NCI-H748 treated with DMSO at 0.1 percent for 48 hours (cell line): ENCODE measurements at regions not wholly inside any gene's neighbourhood (a gene's known extent, or its start where the extent isn't known, plus 50 kb on each side); places are given as distances from the start of the nearest gene placed in this dataset.
"Not testable (repeated sequence)": the region's sequence is repeated elsewhere in the genome, so short reads cannot be mapped to it uniquely, and the experiment has no call there.

Source experiments
- DNase-seq: peaks from one replicate; lab custom pipeline; 2025; lab: John Stamatoyannopoulos, UW

DNA sequence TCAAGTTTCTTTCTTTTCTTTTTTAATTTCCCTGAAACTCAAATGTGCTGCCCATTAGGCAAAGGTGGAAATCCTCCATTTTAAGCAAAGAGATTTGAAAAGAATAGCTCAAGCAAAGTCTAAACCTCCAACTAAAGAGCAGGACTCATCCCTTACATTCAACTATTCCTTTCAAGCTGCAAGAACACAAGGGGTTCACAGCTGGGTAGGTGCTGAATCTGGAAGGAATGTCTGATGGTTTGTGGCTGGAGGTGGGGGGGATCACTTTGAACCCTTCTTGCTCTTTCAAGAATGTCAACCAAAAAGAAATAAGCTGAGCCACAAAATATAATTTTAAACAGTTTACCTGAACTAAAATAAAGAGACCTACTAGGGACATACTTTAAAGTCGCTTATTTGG lies 375.7 kb upstream of the CDH10 start:
- no peak for DNase-seq

- no peak for DNase-seq
These were observed 364.3 kb upstream of the CDH10 start for GRCh38 chr5:25009063-25009462.

DNA sequence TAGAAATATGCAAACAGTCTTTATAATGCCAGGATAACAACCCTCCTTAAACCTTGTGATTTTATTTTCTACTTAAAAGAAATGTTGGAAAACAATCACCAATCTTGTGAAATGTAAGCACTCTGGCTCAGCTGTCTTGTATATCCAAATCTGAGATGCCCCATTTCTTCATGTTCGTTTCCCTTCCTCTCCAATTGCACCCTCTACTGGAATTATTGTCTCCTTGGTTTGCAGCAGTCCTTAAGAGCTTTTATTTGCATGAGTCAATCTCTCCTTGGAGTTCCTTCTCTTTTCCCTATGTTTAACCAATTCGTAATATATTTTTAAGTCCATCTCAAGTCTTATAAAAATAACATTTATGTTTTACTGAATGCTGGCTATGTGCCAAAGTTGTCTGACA lies 362.0 kb upstream of the CDH10 start:
- peak; percentile 52 for DNase-seq

DNA sequence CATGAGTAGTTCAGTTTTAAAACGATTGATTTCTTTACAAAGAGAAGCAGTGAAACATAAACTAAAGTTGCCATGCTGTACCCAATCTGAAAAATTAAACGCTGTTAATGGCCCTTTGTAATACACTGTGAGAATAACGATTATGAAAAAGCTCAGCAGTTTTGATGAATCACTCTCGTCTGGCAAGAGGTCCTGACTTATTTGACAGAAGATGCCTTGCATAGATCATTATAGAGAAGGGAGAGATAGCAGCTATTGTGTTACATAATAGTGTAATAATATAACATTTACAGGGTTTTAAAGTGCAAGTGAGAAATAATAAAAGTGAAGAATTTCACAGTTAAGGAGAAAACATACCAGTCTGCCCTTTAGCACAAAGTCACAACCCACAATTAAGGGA lies 361.5 kb upstream of the CDH10 start:
- peak; percentile 62 for DNase-seq

DNA sequence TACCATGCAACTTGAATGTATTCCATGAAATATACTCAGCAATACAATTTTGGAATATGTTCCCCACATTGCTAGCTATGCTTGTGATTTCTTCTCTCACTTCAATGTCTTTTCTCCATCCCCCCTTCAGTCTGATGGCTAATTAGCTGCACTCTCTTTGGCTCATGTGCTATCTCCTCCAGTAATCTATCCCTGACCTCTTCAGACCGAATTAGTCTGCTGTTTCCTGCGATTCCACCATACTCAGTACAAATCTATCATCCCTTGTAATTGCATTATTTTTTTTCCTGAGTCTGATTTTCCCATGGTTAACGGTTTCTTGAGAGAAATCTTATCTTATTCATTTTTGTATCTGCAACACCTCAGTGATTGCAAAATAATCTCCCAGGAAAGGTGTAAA lies 360.7 kb upstream of the CDH10 start:
- no peak for DNase-seq

GRCh38 chr5:25002371-25002770 lies 357.6 kb upstream of the CDH10 start:
- no peak for DNase-seq

DNA sequence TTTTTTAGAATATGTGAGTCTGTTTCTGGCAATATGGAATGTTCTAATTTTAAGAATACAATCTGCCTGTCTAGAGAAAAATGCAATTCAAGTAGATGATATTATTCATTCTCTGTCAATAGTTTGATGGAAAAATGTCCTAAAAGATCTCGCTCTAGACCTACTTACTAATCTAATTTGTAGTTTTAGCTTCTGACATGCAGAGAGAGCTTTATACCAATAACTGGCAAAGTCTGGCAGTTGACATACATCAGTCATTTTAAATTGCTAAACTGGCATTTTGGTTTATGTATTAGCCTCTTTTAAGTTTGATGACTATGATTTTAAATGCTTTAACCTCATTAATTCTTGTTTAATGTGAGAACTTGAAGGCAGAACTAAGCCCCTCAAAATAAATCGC lies 355.0 kb upstream of the CDH10 start:
- no peak for DNase-seq

GRCh38 chr5:24998641-24999040 lies 353.9 kb upstream of the CDH10 start:
- no peak for DNase-seq

- DNase-seq = no peak
These were observed 341.5 kb upstream of the CDH10 start for GRCh38 chr5:24986326-24986725.

- not testable (repeated sequence) for DNase-seq
These were observed 333.8 kb upstream of the CDH10 start for GRCh38 chr5:24978552-24978951.

GRCh38 chr5:24963611-24964010 lies 318.8 kb upstream of the CDH10 start:
- DNase-seq = no peak

- no peak for DNase-seq
These were observed 278.6 kb upstream of the CDH10 start for GRCh38 chr5:24923400-24923799.

DNA sequence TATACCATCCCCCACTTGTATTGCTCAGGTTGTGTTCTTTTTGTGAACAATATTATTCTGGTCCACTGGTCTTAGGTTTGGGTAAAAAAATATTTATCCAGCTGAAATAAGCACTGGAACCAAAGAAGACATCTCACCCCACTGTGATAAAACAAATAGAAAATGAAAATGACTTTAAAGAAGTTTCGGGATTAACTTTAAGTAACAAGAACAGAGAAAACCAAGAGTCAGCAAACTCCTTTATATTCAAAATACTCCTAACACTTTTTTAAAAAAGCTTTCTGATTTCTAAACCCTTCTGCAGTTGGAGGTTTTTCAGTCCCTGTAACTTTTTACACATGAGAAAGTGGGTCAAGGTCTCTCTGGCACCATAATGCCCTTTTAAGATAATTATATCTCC lies 273.9 kb upstream of the CDH10 start:
- DNase-seq = no peak

DNA sequence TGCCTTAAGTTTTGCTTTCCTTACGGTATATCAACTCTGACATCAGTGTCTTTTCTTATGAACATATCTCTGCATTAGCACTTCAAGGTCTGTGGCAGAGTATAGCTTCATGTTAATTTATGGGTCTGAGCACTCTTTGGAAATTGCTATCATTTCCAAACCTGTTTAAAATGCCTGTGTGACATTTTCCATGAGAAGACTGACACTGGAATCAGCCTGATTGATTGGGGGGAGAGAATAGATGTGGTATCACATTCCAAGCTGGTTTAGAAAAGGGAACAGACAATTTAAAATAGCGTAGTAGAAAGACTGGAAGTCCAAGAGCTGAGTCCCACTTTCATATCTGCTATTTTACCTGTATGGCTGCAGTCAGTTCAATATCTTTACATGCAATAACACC lies 272.1 kb upstream of the CDH10 start:
- DNase-seq = no peak

DNA sequence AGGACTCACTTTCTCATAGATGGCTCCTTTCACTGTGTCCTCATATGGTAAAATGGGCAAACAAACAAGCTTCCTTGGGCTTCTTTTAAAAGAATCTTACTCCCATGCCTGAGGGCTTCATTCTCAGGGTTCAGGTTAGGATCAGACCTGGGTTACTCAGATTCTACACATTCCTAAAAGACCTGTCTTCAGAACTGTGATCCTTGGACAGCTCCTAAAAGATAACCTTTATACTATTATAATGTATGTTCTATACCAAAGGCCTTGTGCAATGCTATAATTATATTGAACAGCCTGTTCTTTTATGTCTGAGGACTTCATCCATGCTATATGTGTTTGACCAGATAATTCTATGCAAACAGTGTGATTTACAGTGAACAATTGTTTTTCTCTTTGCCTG lies 264.4 kb upstream of the CDH10 start:
- DNase-seq = peak; percentile 65

DNA sequence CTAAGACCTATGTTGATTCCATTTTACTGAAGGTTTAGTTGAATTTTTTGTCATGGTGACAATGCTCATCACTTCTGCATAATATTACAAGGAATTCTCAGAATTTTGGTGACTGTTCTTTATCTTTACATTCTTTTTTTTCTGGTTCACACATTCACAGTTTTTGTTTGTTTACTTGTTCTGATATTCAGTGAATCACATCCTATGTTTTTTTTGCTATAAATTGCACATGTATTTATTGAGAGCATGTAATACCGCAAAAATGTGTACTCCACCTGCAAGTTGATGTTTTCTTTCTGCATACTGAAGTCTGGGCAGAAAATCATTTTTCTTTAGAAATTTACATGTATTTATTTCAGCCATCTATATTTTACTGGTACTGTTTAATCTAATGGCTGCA lies 261.9 kb upstream of the CDH10 start:
- DNase-seq = no peak

DNA sequence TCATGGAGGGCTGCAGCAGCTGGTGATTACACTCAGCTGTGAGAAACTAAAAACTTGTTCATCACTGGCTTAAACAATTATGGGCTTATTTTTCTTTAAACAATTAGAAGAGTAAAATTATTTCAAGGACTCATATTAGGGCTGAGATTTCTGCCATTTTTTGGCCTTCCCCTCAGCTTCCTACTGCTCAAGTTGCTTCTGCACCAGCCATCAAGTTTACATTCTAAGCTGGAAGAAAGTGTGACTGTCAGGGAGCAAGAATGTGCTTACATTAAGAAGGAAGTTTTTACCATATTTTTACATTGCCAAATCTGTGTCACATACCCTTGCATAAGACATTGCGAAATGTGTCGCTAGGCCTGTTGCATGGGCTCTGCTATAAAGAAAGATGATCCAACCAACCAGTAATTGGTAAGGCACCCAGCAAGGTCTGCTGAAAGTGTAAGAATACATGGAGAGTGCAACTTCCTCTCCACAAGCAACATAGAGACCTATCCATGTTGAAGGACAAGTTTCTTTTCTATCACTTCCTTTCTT lies 260.3 kb upstream of the CDH10 start:
- no peak for DNase-seq

DNA sequence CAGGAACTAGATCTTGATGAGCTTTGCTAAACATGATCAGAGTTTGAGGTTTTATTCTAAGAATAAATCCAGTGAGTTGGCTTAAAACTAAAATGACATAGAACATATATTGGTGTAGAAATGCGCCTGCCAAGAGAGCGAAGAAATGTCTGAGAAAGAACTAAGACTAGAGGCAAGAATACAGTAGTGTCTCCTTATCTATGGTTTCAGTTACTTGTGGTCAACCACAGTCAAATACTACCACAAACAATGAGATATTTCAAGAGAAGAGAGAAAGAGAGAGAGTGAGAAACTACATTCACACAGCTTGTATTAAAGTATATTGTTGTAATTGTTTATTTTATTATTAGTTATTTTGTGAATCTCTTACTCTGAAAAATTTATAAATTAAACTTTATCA lies 254.4 kb upstream of the CDH10 start:
- DNase-seq = no peak

GRCh38 chr5:24864244-24864643 lies 219.5 kb upstream of the CDH10 start:
- no peak for DNase-seq

DNA sequence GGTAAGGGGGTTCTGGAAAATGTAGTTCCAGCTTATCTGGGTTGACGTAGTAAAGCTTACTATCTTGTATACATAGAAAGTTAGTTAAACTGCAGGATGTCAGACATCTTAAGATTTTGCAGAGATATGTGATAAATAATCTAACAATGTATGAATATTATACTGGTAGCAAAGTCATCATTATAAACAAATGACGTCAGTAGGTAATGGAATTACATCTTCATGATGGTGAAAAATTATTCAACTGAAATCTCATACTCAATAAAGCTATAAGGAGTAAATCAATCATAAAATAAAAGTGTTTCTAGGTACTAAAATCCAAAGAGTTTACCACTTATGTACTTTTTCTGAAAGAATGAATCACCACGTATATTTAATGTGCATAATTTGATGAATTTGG lies 217.3 kb upstream of the CDH10 start:
- DNase-seq = no peak

DNA sequence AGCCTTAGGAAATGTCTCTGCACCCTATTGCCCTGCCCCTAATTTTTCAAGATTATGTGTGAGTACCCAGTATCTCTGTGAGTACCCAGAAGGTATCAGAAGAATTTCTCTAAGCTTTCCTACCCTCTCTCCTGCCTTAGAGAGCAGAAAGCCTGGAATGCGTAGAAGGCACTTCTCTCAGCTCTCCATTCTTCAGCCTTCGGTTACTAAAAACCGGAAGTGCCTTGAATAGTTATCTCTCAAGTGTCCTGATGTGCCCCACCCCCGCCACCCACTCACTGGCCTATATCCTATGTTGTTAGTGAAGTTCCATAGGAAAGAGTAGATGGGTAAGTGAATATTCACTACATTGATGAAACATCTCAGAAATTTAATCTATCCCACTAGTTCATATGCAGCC lies 210.7 kb upstream of the CDH10 start:
- DNase-seq = no peak

- DNase-seq = no peak
These were observed 210.1 kb upstream of the CDH10 start for GRCh38 chr5:24854850-24855249.

GRCh38 chr5:24854350-24854749 lies 209.6 kb upstream of the CDH10 start:
- DNase-seq = no peak

- DNase-seq = no peak
These were observed 206.2 kb upstream of the CDH10 start for GRCh38 chr5:24850926-24851486.

DNA sequence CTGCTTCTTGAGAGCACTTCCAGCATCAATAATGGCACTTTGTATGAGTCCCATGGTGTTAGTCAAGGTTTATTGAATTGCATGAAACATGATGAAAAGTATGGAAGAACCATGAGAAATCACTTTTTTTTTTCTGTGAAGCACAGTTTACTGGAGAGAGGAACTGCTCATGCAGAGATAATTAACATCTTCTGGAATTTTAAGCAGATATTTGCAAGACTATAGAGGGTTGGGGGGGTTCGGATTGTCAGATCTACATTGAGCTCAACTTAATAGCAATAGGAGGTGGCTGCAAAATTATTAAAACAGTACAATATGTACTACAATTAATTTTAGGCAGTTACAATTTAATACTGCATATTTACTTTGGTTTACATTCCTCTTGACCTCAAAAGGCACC lies 204.4 kb upstream of the CDH10 start:
- no peak for DNase-seq
